Sigmoid colon (tissue), 4 donors: ENCODE measurements at regions not wholly inside any gene's neighbourhood (a gene's known extent, or its start where the extent isn't known, plus 50 kb on each side); places are given as distances from the start of the nearest gene placed in this dataset.

Experiments used
- EP300 ChIP-seq, 4 donors: sonication (generic); formaldehyde crosslinking; IDR thresholded peaks; one replicate each; pipeline ENCODE4 v1.6.1; 2017; ENCODE audit warnings: antibody characterized with exemption in 4 of 4
- POLR2A ChIP-seq, 2 donors: fragments of 450-650 bp; IDR thresholded peaks; one replicate each; pipeline ENCODE4 v1.6.1; 2016; ENCODE audit warnings: antibody characterized with exemption in 2 of 2, mild to moderate bottlenecking in 2 of 2, moderate library complexity in 2 of 2
- TF ChIP-seq, protein P1 (sequence below), 4 experiments: fragments of 450-650 bp in 3 of 4; fragments of 200-600 bp in 1 of 4; IDR thresholded peaks; one replicate each; pipeline ENCODE4 v1.5.1; 2016 to 2019; ENCODE audit warnings: antibody characterized with exemption in 4 of 4, mild to moderate bottlenecking in 3 of 4, moderate library complexity in 2 of 4

DNA sequence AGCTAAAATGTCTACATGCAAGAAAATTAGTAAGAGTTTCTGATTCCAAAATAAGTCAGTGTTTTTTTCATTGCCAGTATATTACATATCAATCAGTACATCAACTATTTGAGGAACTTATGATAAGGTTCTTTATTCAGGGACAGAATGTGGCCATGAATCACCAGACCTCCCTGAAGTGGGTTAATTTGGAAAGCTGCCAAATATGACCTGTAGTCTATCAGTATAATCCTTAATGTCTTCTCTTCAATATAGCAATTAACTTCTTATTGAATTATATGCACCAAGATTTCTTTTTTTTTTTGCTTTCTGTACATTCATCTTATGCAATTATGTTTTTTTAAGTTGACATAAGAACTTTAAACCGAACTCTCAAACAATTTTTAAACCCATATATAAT, 714.5 kb upstream of the POT1 start:
- TF ChIP-seq EP300 (IDR thresholded peaks at IDR 0.05): no peak
- TF ChIP-seq POLR2A (IDR thresholded peaks at IDR 0.05): no peak
- TF ChIP-seq, protein P1, sequence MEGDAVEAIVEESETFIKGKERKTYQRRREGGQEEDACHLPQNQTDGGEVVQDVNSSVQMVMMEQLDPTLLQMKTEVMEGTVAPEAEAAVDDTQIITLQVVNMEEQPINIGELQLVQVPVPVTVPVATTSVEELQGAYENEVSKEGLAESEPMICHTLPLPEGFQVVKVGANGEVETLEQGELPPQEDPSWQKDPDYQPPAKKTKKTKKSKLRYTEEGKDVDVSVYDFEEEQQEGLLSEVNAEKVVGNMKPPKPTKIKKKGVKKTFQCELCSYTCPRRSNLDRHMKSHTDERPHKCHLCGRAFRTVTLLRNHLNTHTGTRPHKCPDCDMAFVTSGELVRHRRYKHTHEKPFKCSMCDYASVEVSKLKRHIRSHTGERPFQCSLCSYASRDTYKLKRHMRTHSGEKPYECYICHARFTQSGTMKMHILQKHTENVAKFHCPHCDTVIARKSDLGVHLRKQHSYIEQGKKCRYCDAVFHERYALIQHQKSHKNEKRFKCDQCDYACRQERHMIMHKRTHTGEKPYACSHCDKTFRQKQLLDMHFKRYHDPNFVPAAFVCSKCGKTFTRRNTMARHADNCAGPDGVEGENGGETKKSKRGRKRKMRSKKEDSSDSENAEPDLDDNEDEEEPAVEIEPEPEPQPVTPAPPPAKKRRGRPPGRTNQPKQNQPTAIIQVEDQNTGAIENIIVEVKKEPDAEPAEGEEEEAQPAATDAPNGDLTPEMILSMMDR (IDR thresholded peaks at IDR 0.05): no peak
